ENCODE measurements at regions not wholly inside any gene's neighbourhood (a gene's known extent, or its start where the extent isn't known, plus 50 kb on each side); places are given as distances from the start of the nearest gene placed in this dataset.

DNA sequence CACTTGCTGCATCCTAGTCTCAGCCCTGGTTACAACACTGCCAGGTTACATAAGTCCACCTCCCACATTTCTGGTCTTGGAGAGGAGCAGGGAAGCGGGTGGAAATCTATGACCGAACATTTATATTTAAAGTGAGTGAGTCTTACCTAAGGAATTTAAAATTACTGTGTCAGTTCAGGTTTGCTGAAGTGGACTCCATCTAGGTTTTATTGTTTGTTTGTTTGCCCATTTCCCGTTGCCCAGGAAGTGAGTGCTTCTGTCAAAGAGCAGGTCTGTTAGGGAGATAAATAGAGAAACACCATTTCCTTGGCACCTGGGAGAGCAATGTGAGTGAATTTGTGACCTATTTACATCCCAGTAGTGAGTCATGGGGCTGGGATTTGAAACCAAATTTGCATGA is 179.5 kb downstream of the KIF4B start:
- ATAC-seq (no peak), DNase-seq (ENCODE audit: low read depth, low spot score) (no peak)
- POLR2A ChIA-PET = no interaction called here
- intact Hi-C loops (cut with micrococcal nuclease; ENCODE audit: unreplicated experiment) = no loop called here
- Histone ChIP-seq H3K36me3 (ENCODE audit: control insufficient read depth, insufficient read depth, low read length) (no peaks in the 10 kb centered on the region), H3K27me3 (ENCODE audit: control insufficient read depth, insufficient read depth, low read length) (no peaks in the 10 kb centered on the region), H3K9me3 (ENCODE audit: control insufficient read depth, insufficient read depth, low read depth, low read length) (no peaks in the 10 kb centered on the region), H3K4me1 (ENCODE audit: control insufficient read depth, insufficient read depth, low read length) (no peaks in the 10 kb centered on the region), H3K27ac (ENCODE audit: low read length) (no peak overlapping the region), H3K4me3 (ENCODE audit: low read depth in 2 of 2, low read length in 2 of 2) (no peak overlapping the region)
- CTCF ChIA-PET = no interaction called here
- BruUV-seq (replicated peaks) = no TSS peak
- TF ChIP-seq POLR2AphosphoS5 (IDR thresholded peaks at IDR 0.05; ENCODE audit: low read depth, low read length) = no peak
- TF ChIP-seq, protein P1, sequence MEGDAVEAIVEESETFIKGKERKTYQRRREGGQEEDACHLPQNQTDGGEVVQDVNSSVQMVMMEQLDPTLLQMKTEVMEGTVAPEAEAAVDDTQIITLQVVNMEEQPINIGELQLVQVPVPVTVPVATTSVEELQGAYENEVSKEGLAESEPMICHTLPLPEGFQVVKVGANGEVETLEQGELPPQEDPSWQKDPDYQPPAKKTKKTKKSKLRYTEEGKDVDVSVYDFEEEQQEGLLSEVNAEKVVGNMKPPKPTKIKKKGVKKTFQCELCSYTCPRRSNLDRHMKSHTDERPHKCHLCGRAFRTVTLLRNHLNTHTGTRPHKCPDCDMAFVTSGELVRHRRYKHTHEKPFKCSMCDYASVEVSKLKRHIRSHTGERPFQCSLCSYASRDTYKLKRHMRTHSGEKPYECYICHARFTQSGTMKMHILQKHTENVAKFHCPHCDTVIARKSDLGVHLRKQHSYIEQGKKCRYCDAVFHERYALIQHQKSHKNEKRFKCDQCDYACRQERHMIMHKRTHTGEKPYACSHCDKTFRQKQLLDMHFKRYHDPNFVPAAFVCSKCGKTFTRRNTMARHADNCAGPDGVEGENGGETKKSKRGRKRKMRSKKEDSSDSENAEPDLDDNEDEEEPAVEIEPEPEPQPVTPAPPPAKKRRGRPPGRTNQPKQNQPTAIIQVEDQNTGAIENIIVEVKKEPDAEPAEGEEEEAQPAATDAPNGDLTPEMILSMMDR (IDR thresholded peaks at IDR 0.05) = no peak
- no peak for TF ChIP-seq SIN3A (IDR thresholded peaks at IDR 0.05; ENCODE audit: borderline replicate concordance, insufficient read depth, low read depth, low read length)
- TF ChIP-seq, protein P2, sequence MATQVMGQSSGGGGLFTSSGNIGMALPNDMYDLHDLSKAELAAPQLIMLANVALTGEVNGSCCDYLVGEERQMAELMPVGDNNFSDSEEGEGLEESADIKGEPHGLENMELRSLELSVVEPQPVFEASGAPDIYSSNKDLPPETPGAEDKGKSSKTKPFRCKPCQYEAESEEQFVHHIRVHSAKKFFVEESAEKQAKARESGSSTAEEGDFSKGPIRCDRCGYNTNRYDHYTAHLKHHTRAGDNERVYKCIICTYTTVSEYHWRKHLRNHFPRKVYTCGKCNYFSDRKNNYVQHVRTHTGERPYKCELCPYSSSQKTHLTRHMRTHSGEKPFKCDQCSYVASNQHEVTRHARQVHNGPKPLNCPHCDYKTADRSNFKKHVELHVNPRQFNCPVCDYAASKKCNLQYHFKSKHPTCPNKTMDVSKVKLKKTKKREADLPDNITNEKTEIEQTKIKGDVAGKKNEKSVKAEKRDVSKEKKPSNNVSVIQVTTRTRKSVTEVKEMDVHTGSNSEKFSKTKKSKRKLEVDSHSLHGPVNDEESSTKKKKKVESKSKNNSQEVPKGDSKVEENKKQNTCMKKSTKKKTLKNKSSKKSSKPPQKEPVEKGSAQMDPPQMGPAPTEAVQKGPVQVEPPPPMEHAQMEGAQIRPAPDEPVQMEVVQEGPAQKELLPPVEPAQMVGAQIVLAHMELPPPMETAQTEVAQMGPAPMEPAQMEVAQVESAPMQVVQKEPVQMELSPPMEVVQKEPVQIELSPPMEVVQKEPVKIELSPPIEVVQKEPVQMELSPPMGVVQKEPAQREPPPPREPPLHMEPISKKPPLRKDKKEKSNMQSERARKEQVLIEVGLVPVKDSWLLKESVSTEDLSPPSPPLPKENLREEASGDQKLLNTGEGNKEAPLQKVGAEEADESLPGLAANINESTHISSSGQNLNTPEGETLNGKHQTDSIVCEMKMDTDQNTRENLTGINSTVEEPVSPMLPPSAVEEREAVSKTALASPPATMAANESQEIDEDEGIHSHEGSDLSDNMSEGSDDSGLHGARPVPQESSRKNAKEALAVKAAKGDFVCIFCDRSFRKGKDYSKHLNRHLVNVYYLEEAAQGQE (IDR thresholded peaks at IDR 0.05; ENCODE audit: insufficient read depth in 1 of 2, low read depth in 2 of 2, low read length in 1 of 2) = no peak
- TF ChIP-seq TCF7L2 (IDR thresholded peaks at IDR 0.05; ENCODE audit: low read depth, low read length) = no peak
- in situ Hi-C loops (cut with HindIII; ENCODE audit: low pct_unique_long_range_greater_than_20kb, low sequenced_read_pairs) = no loop called here

DNA sequence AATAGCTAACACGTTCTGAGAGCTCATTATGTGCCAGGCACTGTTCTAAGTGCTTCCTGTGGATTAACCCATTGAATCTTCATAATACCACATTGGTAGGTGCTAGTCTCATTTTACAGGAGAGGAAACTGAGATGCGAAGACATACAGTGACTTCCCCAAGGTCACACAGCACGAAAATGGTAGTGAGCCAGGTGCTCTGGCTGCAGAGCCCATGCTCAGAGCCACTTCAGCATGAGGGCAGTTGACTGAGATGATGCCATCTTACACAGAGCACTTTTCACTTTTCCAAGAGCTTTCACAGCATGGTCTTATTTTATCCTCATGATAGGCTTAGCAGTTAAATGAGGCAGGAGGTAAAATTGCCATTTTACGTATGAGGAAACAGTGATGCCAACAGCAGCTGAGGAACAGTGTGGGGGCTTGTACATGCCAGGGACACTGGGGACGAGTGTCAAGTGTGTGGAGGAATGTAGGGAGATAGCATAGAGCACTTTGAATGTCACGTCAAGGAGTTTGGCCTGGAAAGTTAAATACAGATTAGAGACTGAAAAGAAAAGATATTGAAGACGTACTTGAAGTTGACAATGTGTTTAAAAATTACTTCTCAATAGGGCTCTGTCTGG is 180.0 kb downstream of the KIF4B start:
- no peak for DNase-seq (ENCODE audit: low read depth, low spot score)

More for the DNA sequence above, 180.0 kb downstream of the KIF4B start:
- Histone ChIP-seq H3K4me1 (ENCODE audit: control insufficient read depth, insufficient read depth, low read length) (no peaks in the 10 kb centered on the region), H3K9me3 (ENCODE audit: control insufficient read depth, insufficient read depth, low read depth, low read length) (no peaks in the 10 kb centered on the region), H3K36me3 (ENCODE audit: control insufficient read depth, insufficient read depth, low read length) (no peaks in the 10 kb centered on the region), H3K4me3 (ENCODE audit: low read depth in 2 of 2, low read length in 2 of 2) (no peak overlapping the region), H3K27ac (ENCODE audit: low read length) (no peak overlapping the region), H3K27me3 (ENCODE audit: control insufficient read depth, insufficient read depth, low read length) (no peaks in the 10 kb centered on the region)
- intact Hi-C loops (cut with micrococcal nuclease; ENCODE audit: unreplicated experiment) = no loop called here
- POLR2A ChIA-PET = no interaction called here
- ATAC-seq = no peak
- CTCF ChIA-PET = no interaction called here
- in situ Hi-C loops (cut with HindIII; ENCODE audit: low pct_unique_long_range_greater_than_20kb, low sequenced_read_pairs) = no loop called here
- no peak for TF ChIP-seq SIN3A (IDR thresholded peaks at IDR 0.05; ENCODE audit: borderline replicate concordance, insufficient read depth, low read depth, low read length)
- no peak for TF ChIP-seq TCF7L2 (IDR thresholded peaks at IDR 0.05; ENCODE audit: low read depth, low read length)
- TF ChIP-seq, protein P1 (IDR thresholded peaks at IDR 0.05) = no peak
- TF ChIP-seq POLR2AphosphoS5 (IDR thresholded peaks at IDR 0.05; ENCODE audit: low read depth, low read length) = no peak
- TF ChIP-seq, protein P2 (IDR thresholded peaks at IDR 0.05; ENCODE audit: insufficient read depth in 1 of 2, low read depth in 2 of 2, low read length in 1 of 2) = no peak
- no TSS peak for BruUV-seq (replicated peaks)
